ENCODE measurements at regions not wholly inside any gene's neighbourhood (a gene's known extent, or its start where the extent isn't known, plus 50 kb on each side); places are given as distances from the start of the nearest gene placed in this dataset.

GRCh38 chr15:52923626-52924025, 133.5 kb upstream of the ONECUT1 start:
- DNase-seq (ENCODE audit: low read depth in 1 of 2, low spot score in 1 of 2), result no peak

- DNase-seq (ENCODE audit: low read depth in 1 of 2, low spot score in 1 of 2), result no peak
These were observed 132.7 kb upstream of the ONECUT1 start for GRCh38 chr15:52922871-52923270.

GRCh38 chr15:52912172-52912571, 122.0 kb upstream of the ONECUT1 start:
- DNase-seq (ENCODE audit: low read depth in 1 of 2, low spot score in 1 of 2), result no peak

DNA sequence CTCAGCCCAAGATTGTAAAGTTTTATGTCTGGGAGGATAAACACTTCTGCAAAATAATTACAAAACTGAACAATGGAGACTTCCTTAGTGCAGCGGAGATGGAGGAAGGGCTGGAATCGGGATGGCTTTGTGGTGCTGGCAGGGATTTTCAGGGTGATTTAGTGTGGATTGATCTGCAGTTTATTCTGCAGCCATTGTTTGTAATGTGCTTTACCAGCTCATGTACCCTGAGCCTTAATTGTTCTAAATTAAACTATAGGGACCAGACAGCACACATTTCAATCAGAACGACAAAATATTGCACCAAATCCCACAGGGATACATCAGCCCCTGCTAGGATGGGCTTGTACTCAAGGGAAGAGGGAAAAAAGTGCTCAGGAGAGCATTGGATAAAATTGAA, 103.2 kb upstream of the ONECUT1 start:
- DNase-seq (ENCODE audit: low read depth in 1 of 2, low spot score in 1 of 2), result no peak

DNA sequence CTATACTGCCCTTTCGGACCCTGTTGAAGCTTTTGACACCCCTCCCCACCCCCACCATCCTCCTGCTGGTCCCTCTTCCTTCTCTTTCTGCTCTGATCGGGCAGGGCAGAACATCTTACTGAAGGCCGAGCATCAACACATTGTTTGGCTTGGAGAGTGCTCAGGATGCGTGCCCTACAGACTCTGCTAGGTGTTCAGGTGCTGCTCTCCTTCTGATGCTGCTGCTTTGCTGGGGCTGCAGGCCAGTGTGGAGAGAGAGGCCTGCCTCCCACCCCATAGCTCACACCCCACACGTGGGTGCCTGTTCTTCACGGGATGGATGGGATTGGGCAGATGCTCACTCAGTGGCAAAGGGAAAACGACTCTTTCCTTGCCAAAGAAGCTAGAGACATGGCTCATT, 89.8 kb upstream of the ONECUT1 start:
- DNase-seq (ENCODE audit: low read depth in 1 of 2, low spot score in 1 of 2), result no peak

GRCh38 chr15:52879145-52879544, 89.0 kb upstream of the ONECUT1 start:
- no peak for DNase-seq (ENCODE audit: low read depth in 1 of 2, low spot score in 1 of 2)

DNA sequence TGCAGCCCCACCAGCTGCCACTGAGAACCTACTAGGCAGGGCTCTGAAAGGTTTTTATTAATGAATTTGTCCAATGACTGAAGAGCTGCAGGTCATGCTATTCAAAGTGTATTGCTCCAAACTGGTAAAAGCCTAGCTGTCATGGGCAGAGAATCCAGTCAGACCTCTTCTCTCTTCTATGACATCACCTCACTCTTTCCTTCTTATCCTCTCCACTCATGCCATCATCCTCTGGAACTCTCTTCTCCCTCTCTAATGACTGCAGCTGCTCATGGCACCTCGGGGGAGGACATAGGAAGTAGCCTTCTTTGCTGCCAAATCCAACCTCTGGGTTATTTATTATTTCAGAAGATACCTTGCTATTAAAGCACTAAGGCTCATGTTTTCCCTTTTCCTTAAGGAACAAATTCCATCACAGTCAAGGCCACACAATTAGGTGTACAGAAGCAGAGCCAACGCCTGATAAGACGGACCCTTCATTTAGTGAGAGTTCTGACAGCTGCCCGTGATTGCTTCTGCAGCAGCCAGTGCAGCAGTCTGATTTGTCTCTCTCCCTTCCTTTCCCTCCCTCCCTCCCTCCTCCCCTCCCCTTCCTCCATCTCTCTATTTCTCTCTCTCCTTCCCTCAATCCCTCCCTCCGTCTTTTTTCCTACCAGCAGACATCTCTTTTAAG, 87.0 kb upstream of the ONECUT1 start:
- DNase-seq (ENCODE audit: low read depth in 1 of 2, low spot score in 1 of 2), result no peak

DNA sequence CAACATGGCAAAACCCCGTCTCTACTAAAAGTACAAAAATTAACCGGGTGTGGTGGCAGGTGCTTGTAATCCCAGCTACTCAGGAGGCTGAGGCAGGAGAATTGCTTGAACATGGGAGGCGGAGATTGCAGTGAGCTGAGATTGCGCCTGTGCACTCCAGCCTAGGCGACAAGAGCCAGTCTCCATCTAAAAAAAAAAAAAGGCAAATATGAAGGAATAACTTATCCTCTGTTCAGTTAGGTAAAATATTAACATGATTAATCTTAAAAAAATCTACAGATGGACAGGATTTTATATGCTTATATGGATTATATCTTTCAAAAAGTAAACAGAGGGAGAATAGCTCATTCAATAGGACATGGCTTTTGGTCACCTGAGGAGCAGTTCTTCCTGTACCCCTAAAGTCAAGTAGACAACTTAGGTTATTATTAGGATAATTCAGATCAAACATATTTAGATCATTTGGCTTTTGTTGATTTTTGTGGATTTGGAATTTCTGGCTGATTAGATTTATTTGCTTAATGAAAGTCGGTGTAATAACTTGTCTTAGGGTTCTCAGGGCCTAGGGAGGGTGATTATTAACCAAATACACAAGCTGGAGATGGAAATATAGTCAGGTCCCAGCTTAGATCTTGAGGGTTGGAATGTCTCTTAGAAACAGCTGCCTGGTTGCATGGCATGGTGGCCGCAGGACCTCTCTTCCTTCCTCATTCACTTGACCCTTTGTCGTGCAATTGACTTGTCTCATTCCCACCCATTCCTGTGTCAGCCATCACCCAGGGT, 82.1 kb upstream of the ONECUT1 start:
- no peak for DNase-seq (ENCODE audit: low read depth in 1 of 2, low spot score in 1 of 2)

- no peak for DNase-seq (ENCODE audit: low read depth in 1 of 2, low spot score in 1 of 2)
These were observed 79.9 kb upstream of the ONECUT1 start for GRCh38 chr15:52870015-52870414.

DNA sequence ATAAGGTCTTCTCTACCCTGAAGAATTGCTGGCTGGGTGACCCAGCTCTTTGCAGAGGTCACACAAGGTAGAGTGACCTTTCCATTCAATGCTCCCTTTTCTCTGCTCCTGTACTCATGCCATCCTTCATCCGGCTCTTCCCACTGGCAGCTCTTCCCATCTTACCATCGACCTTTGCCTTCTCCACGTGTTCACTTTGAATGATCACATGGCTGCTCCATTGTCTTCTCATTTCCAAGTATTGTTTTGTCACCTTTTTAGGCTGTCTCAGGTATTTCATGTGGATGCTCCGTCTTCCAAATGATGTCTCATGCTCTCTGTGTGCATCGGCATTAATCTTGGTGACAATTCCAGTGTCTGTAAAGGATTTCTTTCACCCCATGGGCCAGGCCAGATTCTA, 76.6 kb upstream of the ONECUT1 start:
- no peak for DNase-seq (ENCODE audit: low read depth in 1 of 2, low spot score in 1 of 2)

- DNase-seq (ENCODE audit: low read depth in 1 of 2, low spot score in 1 of 2), result no peak
These were observed 72.5 kb upstream of the ONECUT1 start for GRCh38 chr15:52862677-52863076.

- DNase-seq (ENCODE audit: low read depth in 1 of 2, low spot score in 1 of 2), result no peak
These were observed 68.6 kb upstream of the ONECUT1 start for GRCh38 chr15:52858782-52859176.

DNA sequence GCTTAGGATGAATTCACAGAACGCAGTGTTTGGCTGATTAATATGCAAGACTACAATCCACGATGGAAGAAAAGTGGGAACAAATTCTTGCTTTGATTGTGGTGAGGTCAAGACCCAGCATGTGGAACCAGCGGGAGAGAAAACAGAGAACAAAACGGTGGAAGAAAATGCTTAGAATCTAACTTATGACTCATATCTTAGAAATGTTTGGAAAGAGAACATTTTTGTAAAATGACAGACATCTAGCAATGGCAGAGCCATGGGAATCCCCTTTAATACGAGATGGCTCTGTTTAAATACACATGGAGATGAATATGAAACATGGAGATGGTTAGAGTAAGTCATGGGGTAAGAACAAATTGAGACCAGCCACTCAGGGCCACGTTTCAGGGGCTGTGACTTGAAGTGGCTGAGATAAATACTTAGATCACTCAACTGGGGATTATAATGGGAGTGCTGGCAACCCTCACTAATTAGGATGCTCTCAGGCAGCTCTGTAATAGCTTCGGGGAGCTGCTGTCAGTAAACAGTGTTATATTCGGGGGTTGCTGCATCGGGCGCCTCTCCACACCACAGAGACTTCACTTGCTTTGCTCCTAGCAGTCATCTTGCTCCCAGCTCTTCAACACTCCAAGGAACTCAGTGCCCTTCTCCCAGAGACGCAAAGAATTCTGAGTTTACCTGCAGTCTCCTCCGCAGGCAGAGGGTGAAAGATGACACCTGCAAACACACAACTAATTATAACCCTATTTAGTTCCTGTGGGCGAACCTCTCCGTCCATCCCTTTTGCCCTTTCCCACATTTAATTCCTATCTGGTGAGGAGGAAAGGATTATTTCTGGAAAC, 68.0 kb upstream of the ONECUT1 start:
- no peak for DNase-seq (ENCODE audit: low read depth in 1 of 2, low spot score in 1 of 2)

DNA sequence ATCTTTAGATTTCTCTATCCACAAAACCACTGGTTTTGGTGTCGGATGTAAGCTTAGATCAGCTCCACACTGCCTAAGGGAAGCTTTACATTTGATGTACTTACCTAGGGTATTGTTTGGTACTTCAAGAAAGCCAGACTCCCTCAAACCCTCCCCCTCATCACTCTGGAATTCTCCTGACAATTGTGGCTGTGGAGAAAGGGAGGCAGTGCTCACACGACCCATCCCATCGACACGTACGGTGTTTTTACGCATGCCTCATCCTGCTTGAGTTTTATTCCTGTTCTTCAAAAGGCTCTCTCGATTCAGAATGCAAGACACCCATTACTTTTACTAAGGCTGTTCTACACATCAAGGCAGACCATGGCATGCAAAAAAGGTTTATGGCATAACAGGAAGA, 67.3 kb upstream of the ONECUT1 start:
- no peak for DNase-seq (ENCODE audit: low read depth in 1 of 2, low spot score in 1 of 2)

DNA sequence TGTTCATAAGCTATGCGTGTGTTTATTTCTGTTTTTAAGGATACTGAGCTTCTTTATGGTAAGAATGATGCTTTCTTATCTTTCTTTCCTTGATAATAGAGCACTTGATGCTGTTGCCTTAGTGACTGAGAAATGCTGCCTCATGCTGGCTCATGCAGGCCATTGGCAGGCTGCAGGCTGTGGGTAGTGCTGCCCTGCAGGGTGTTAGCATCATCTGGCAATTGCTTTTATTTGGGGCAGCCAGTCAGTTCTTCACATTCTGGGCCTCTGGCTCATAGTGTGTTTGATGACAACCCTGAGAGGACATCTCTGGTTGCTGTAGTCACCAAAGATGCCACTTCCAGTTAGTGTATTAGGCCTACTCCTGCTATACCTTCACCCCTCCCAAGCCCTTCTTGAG, 66.2 kb upstream of the ONECUT1 start:
- DNase-seq (ENCODE audit: low read depth in 1 of 2, low spot score in 1 of 2), result no peak

GRCh38 chr15:52855157-52855556, 65.0 kb upstream of the ONECUT1 start:
- DNase-seq (ENCODE audit: low read depth in 1 of 2, low spot score in 1 of 2), result no peak

- no peak for DNase-seq (ENCODE audit: low read depth in 1 of 2, low spot score in 1 of 2)
These were observed 54.7 kb upstream of the ONECUT1 start for GRCh38 chr15:52844823-52845222.
